Adrenal gland (tissue), 5 donors: ENCODE measurements at regions not wholly inside any gene's neighbourhood (a gene's known extent, or its start where the extent isn't known, plus 50 kb on each side); places are given as distances from the start of the nearest gene placed in this dataset.

Experiments
- CTCF ChIP-seq, 6 experiments: fragments of 450-650 bp in 4 of 6; fragments of 200-600 bp in 2 of 6; sonication (generic) in 1 of 6; IDR thresholded peaks; 1 replicate in 5 of 6; 2 replicates in 1 of 6; pipeline versions ENCODE4 v1.5.1 to v1.8.0; 2016 to 2021; ENCODE audit warnings: antibody characterized with exemption in 6 of 6, mild to moderate bottlenecking in 2 of 6, moderate library complexity in 1 of 6
- POLR2A ChIP-seq, 2 donors: fragments of 450-650 bp; IDR thresholded peaks; one replicate each; pipeline ENCODE4 v1.6.1; 2017; ENCODE audit warnings: antibody characterized with exemption in 2 of 2, mild to moderate bottlenecking in 2 of 2, moderate library complexity in 1 of 2
- donor health status: DM: no; HTN: no; CAD: no.

- TF ChIP-seq CTCF (IDR thresholded peaks at IDR 0.05) (no peak), POLR2A (IDR thresholded peaks at IDR 0.05) (no peak)
Measured at GRCh38 chr5:58153255-58153654, 306.6 kb downstream of the PLK2 start.
